ENCODE measurements at regions not wholly inside any gene's neighbourhood (a gene's known extent, or its start where the extent isn't known, plus 50 kb on each side); places are given as distances from the start of the nearest gene placed in this dataset.

DNA sequence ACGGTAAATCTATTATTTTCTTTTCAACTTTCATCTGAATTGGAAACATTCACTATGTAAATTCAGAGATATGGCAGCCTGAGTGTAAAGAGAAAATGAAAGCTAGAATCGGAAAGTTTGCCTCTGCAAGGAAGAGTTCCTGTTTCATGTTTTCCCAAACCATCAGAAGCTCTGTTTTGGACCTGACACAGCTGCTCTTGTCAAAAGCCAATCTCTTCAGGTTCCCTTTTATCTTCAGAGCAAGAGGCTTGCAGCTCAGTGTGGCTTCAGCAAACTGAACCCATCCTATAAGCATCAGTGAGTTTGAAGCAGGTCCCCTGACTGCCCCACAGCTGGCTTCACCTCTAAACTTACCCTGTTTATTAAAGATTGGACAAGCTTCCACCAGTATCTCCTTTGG lies 1099.7 kb downstream of the DTWD2 start:
- peak; percentile 17 for DNase-seq (ENCODE audit: low read depth)
- peak overlapping the region; percentile 33 for H3K4me3 ChIP-seq (replicated peaks; ENCODE audit: low read depth, low read length)
- TF ChIP-seq, protein P1, sequence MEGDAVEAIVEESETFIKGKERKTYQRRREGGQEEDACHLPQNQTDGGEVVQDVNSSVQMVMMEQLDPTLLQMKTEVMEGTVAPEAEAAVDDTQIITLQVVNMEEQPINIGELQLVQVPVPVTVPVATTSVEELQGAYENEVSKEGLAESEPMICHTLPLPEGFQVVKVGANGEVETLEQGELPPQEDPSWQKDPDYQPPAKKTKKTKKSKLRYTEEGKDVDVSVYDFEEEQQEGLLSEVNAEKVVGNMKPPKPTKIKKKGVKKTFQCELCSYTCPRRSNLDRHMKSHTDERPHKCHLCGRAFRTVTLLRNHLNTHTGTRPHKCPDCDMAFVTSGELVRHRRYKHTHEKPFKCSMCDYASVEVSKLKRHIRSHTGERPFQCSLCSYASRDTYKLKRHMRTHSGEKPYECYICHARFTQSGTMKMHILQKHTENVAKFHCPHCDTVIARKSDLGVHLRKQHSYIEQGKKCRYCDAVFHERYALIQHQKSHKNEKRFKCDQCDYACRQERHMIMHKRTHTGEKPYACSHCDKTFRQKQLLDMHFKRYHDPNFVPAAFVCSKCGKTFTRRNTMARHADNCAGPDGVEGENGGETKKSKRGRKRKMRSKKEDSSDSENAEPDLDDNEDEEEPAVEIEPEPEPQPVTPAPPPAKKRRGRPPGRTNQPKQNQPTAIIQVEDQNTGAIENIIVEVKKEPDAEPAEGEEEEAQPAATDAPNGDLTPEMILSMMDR (IDR thresholded peaks at IDR 0.05; ENCODE audit: low read length, missing control alignments) = no peak

DNA sequence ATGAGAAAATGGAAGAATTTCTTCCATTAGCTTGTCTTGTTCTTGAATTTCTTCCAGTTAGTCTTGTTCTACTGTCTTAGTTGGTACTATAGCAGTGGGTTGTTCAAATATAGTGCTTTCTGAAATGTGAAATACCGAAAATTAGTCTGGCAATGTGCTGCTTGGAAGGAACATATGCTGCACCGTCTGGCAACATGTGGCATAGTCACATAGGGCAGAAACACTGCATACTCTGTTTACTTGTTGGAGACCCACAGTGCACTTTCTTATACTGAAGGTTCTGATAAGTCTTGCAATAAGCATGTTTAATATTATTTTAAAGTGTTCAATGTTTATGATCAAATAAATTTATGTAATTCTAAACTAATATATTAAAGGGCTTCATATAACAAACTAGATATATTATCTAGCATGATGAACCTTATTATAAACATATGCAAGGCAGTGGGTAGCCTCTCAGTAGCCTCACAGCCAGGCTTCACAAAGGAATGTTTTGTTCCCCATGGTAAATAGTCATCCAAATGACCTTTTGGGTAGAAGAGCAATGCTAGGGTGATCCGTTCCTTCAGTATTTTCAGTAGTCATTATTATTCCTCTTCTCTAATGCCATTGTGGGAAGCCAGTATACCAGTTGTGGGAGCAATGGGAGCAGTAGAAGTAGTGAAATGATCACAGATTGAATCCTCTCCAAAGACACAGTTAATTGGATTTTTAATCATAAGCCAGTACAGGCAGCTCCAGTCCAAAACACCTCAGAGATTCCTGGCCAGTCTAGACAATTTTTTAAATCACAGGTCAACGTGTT lies 1106.7 kb downstream of the DTWD2 start:
- no peak for DNase-seq (ENCODE audit: low read depth)
- TF ChIP-seq, protein P1 (IDR thresholded peaks at IDR 0.05; ENCODE audit: low read length, missing control alignments) = no peak

DNA sequence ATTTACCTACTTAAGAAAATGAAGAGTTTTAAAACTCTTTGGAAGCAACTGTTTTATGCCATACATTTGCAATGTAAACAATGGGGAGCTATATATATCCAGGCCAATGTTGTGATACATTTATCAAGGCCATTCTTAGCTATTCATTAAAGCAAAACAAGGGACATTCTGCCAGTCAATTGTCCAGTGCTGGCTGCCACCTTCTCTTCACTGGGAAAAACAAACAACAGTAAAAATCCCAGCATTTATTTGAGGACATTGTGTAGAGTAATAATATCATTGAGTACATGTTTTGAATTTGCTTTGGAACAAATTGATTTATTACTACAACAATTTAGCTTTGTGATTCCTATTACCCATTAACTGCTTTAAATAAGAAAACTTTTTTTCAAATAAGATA lies 1107.4 kb downstream of the DTWD2 start:
- DNase-seq (ENCODE audit: low read depth) = no peak
- TF ChIP-seq, protein P1 (IDR thresholded peaks at IDR 0.05; ENCODE audit: low read length, missing control alignments) = no peak
- H3K4me3 ChIP-seq (replicated peaks; ENCODE audit: low read depth, low read length) = no peak overlapping the region

More for the DNA sequence above, 1106.7 kb downstream of the DTWD2 start:
- no peak overlapping the region for H3K4me3 ChIP-seq (replicated peaks; ENCODE audit: low read depth, low read length)

DNA sequence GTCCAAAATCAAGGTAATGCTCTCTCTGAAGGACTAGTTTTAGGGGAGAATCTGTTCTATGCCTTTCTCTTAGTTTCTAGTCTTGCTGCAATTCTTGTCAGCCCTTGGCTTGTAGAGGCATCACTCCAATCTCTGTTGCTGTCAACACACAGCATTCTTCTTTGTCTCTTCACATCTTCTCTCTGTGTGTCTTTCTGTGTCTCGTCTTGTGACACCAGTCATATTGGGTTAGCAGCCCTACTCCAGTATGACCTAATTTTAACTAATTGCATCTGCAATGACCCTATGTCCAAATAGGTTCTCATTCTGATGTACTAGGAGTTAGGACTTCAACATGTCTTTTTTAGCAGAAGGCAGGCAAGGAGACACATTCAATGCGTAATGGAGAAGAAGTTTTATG lies 1110.6 kb downstream of the DTWD2 start:
- no peak for DNase-seq (ENCODE audit: low read depth)
- H3K4me3 ChIP-seq (replicated peaks; ENCODE audit: low read depth, low read length) = no peak overlapping the region
- TF ChIP-seq, protein P1 (IDR thresholded peaks at IDR 0.05; ENCODE audit: low read length, missing control alignments) = no peak

DNA sequence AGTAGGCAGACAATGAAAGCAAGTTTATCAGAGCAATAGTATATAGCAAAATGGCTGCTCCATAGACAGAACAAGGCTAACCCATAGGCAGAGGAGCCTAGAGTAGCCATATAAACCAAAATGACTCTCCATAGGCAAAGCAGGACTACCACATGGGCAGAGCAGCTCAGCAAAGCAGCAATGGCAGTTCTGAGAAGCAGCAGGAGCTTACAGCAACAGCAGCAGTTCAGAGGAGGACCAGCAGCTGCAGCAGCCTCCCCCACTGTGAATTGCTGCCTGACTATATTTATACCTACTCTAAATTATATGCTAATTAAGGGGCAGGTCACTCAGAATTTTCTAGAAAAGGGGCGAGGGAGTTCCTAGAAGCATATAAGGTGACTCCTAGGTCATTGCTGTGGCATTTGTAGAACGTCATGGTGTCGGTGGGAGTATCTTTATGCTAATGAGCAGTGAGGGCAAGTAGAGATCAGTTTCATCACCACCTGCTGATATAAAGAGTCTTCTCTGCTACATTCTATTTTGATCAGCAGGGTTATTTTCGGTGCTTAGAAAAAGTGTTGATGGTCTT lies 1115.5 kb downstream of the DTWD2 start:
- DNase-seq (ENCODE audit: low read depth) = no peak
- no peak overlapping the region for H3K4me3 ChIP-seq (replicated peaks; ENCODE audit: low read depth, low read length)
- TF ChIP-seq, protein P1 (IDR thresholded peaks at IDR 0.05; ENCODE audit: low read length, missing control alignments) = no peak

DNA sequence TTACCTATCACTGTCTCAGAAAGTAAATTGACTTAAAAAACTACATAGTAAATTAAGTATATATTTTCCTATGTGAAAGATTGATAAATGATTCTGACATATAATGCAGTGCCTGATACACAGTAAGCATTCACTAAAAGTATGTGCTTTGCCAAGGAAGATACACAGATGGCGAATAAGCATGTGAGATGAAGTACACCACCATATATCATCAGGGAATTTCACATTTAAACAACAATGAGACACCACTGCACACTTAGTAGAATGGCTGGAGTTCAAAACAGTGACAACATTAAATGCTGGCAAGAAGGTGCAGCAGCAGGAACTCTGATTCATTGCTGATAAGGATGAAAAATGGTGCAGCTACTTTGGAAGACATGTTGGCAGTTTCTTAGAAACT lies 1118.8 kb downstream of the DTWD2 start:
- no peak overlapping the region for H3K4me3 ChIP-seq (replicated peaks; ENCODE audit: low read depth, low read length)
- TF ChIP-seq, protein P1 (IDR thresholded peaks at IDR 0.05; ENCODE audit: low read length, missing control alignments) = no peak
- peak; percentile 1 for DNase-seq (ENCODE audit: low read depth)
